GM18499 (cell line): ENCODE measurements at regions not wholly inside any gene's neighbourhood (a gene's known extent, or its start where the extent isn't known, plus 50 kb on each side); places are given as distances from the start of the nearest gene placed in this dataset.
"Not testable (repeated sequence)": the region's sequence is repeated elsewhere in the genome, so short reads cannot be mapped to it uniquely, and the experiment has no call there.

Experiments
- ATAC-seq: cut with Tn5 transposase; IDR thresholded peaks from one replicate; pipeline ENCODE4 v1.9.1; 2021; ENCODE audit warnings: moderate number of reproducible peaks; ENCODE audit not compliant: insufficient read depth, unreplicated experiment

DNA sequence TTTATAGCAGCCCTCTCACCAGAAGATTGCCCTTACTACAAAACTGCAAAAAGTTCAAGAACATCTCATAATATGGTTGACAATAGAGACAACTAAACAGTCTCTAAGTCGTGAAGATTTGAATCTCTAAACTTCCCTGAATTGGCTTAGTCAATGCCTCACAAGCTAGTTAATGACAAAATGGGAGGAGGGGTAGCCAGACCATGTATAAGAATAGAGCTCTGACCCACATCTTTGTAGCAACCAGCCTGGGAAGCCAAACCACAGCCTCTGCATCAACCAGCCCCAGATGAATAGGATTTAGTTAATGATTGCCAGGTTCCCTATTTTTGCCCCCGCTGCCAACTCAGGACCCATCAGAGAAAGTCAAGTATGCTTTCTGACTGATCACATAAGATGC lies 1265.9 kb upstream of the PCDH10 start:
- ATAC-seq: not testable (repeated sequence)

GRCh38 chr4:131925662-131926061 lies 1223.4 kb upstream of the PCDH10 start:
- not testable (repeated sequence) for ATAC-seq

DNA sequence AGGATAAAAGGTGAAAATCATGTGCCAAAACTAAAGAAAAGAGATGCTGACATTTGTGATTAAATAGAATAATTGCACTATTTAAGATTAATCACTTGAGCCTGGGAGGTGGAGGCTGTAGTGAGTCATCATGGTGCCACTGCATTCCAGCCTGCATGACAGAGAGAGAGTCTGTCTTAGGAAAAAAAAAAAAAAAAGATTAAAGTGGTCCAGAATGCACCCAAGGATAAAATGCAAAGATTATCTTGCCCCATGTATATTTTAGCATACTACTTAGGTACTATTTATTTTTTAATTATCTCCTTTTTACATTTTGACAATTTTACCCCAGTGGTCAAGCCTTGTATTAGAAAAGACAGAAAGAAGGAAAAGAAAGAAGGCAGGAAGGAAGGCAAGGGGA lies 1181.4 kb upstream of the PCDH10 start:
- ATAC-seq: not testable (repeated sequence)

GRCh38 chr4:131974730-131975129 lies 1174.4 kb upstream of the PCDH10 start:
- ATAC-seq: no peak

GRCh38 chr4:131975276-131976132 lies 1173.6 kb upstream of the PCDH10 start:
- not testable (repeated sequence) for ATAC-seq

GRCh38 chr4:131976133-131977002 lies 1172.7 kb upstream of the PCDH10 start:
- not testable (repeated sequence) for ATAC-seq

DNA sequence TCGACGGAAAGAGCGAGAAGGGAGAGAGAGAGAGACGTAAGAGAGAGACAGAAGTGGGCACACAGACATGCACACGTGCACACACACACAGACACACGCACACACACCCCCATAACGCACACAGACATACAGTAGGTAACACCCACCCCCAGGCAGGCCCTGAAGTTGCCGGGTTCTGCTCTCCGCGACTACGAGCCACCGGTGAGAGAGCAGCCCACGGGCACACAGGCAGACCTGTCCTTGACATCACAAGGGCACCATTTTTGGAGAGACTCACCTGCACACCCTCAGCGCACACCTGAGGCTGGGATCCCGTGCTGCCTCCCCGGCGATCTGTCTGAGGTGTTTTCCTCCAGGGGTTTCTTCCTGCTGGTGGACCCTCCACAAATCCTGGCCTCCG lies 1171.0 kb upstream of the PCDH10 start:
- ATAC-seq: no peak

DNA sequence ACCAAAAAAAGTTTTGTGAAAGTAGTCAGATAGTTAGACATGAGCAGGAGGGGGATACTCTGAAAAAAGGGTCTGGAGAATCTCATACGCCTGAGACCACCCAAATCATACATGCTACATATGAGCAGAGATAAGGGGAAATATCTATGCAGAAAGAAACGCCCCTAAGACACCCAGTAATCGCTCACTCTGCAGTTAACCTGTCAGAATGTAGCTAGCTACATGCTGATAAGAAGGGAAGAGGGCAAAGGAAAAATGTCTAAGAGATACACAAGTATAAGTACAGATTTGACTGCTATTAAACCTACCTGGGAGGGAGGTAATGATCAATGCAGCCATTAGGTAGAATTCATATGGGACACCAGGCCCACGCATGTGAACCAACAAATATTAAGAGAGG lies 1159.5 kb upstream of the PCDH10 start:
- ATAC-seq: no peak

GRCh38 chr4:132001542-132001941 lies 1147.6 kb upstream of the PCDH10 start:
- ATAC-seq: no peak

GRCh38 chr4:132003593-132003992 lies 1145.5 kb upstream of the PCDH10 start:
- no peak for ATAC-seq

- no peak for ATAC-seq
Observed at GRCh38 chr4:132015321-132015720, 1133.8 kb upstream of the PCDH10 start.

DNA sequence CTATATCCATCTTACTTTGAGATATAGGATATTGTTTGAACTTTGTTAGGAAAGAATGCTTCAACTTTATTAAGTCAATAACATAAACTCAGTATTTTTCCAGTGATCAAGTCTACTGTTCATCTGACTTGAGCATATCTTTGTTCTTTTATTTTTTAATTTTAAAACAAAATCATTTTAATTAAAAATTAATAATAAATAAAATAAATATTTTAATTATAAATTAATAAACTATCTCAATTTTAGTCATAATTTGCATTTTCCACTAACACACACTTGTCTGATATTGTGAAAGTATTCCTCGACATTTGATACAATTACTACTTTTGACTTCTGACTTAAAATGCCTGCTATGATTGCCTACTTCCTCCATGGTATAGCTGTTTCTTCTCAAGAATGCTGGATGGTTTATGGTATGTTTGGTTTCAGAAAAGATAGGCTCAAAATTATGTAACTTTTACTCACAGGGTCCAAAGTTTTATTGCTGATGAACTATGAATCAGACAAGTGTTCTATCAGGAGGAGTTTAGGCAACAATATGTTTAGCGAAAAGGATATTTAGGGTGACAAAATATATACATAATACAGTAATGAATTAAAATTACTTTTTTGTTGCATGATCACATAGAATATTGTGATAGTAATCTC lies 1132.3 kb upstream of the PCDH10 start:
- no peak for ATAC-seq

- no peak for ATAC-seq
Observed at GRCh38 chr4:132026166-132026565, 1122.9 kb upstream of the PCDH10 start.

DNA sequence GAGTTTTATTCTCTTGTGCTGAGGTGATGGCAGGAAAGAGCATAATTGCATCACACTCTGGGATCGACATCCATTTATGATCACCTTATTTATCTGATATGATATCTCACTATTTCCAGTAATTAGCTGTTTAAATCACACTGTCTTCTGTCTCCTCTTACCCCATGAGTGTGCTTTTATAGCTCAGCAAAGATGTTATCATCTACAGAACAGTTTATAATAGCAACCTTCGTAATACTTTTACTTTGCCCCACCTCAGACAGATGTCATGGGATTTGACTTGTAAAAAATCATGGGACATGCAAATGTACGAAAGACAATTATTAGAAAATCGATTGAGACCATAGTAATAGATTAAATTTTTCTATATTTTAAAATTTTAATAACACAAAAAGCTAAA lies 1122.3 kb upstream of the PCDH10 start:
- no peak for ATAC-seq

DNA sequence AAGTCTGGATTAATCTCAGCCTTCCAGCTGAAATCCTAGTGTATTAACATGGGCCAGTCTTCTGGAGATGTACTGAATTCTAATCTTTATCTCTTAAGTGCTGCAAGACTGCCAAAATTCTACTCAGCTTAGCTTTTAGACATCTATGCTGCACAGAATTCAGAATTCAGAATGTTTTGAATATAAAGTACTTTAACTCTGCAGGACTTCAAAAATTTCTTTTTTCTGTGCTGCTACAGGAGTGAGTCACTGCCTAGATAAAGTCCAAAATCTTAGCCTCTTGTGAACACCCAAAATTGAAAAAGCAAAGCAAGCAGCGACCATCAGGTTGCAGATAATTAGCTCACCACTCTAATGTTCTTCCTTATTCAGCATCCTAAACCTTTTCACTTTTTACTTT lies 1092.6 kb upstream of the PCDH10 start:
- ATAC-seq: no peak

DNA sequence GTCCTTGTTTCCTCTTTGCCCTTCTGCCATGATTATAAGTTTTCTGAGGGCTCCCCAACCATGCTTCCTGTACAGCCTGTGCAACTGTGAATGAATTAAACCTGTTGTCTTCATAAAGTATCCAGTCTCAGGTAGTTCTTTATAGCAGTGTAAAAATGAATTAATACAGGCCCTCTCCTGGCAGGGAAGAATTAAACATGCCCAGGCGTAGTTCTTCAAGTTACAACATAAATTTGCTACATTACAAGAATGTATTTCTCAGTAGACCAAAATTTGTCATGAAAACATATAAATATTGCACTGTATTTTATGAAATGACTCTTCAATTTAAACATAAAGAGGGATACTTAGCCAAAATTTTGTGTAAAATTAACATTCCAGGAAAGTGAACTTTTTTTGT lies 1089.9 kb upstream of the PCDH10 start:
- no peak for ATAC-seq

- ATAC-seq: no peak
Observed at GRCh38 chr4:132062611-132063239, 1086.4 kb upstream of the PCDH10 start.

DNA sequence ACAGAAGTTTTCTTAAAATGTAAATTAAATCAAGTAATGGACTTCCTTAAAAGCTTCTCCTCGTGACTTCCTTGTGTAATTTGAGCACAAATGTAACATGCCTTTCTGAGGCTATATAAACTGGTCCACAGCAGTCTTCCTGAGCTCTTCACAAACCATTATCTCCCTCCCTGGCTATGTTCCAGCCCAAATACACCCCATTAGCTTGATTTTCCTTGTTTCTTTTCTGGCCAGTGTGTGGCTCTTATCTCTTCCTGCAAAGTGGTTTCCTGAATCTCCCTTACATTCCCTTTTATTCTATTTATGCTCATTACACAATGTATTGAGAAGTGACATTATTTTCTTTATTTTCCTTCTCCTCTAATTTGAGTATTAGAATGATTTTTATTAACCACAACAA lies 1085.3 kb upstream of the PCDH10 start:
- ATAC-seq: no peak

DNA sequence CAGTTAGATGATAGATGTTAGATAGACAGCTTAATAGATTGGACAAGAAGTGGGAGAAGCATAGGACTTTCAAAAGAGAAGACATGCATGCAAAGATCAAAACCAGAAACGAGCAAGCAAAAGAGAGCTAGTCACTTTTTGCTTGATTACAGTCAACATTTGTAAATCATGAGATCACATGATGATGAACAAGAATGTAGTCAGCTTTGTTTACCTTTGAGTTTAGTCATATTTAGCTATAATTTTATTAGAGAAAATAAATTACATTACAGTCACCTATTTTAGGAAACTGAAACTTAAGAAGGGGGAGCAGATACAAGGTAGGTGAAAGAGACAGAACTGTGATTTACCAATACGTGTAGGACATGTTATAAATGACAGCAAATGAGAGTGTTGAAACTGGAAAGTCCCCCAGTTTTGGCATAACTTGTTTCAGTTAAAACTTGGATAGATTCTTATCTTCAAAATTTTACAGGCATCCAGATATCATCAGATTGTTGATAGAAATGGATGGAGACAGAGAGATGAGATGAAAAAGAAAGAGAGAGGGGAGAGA lies 1083.1 kb upstream of the PCDH10 start:
- no peak for ATAC-seq

DNA sequence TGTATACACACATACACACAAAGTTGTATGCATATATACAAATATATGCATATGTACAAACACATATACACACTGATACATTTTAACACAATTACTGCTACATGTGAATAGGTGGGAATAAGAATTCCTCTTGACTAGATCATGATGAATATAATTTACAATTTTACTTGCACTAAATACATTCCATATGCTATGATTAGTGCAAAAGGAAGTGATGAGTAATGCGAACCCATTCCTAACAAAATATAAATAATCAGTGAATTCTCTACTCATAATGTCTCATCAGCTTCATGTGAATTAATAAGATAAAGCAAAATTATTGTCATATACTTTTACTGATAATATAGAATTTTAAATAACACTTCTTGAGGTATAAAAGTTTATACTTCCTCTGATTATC lies 1077.3 kb upstream of the PCDH10 start:
- no peak for ATAC-seq
